CD4-positive, alpha-beta T cell (primary cell): ENCODE measurements at regions not wholly inside any gene's neighbourhood (a gene's known extent, or its start where the extent isn't known, plus 50 kb on each side); places are given as distances from the start of the nearest gene placed in this dataset.

ENCODE experiments used
- ATAC-seq: fragments of 200-7000 bp; cut with Tn5 transposase; one replicate; pipeline ENCODE4 v1.10.0; 2022; ENCODE audit warnings: mild to moderate bottlenecking; ENCODE audit not compliant: poor library complexity
- CTCF ChIA-PET: fragments of 350-600 bp; sonication (Branson Sonifier 250); formaldehyde crosslinking; loops from one replicate; lab custom pipeline; 2021; ENCODE audit warnings: antibody characterized with exemption, inconsistent platforms; lab: Charles Lee
- POLR2A ChIA-PET: fragments of 350-600 bp; sonication (Branson Sonifier 250); formaldehyde crosslinking; loops from one replicate; lab custom pipeline; 2021; ENCODE audit warnings: antibody characterized with exemption, inconsistent platforms; lab: Charles Lee
- DNase-seq, 14 experiments: peaks; one replicate each; pipeline ENCODE4 v3.0.0-alpha.2; 2013 to 2020; ENCODE audit warnings: mixed read lengths in 2 of 14
- H3K27ac ChIP-seq, 2 donors: one replicate each; pipeline versions ENCODE4 v1.5.1 to v1.7.0; 2013; ENCODE audit warnings: low read length in 2 of 2, low read depth in 1 of 2, mild to moderate bottlenecking in 1 of 2
- H3K27me3 ChIP-seq, 2 experiments: 1 replicate in 1 of 2; 2 replicates in 1 of 2; pipeline versions ENCODE4 v1.6.1 to v1.7.0; 2013; ENCODE audit warnings: low read length in 2 of 2, control low read depth in 1 of 2, mild to moderate bottlenecking in 1 of 2, moderate library complexity in 1 of 2; ENCODE audit not compliant: insufficient read depth in 2 of 2, control insufficient read depth in 1 of 2
- H3K36me3 ChIP-seq: one replicate; pipeline ENCODE4 v1.6.1; 2013; ENCODE audit warnings: low read length, control low read depth; ENCODE audit not compliant: insufficient read depth
- H3K4me1 ChIP-seq: one replicate; pipeline ENCODE4 v1.6.1; 2013; ENCODE audit warnings: low read length, control low read depth; ENCODE audit not compliant: insufficient read depth
- H3K4me3 ChIP-seq: one replicate; pipeline ENCODE4 v1.5.1; 2013; ENCODE audit warnings: mild to moderate bottlenecking, low read length, moderate library complexity
- H3K9me3 ChIP-seq, 2 experiments: 1 replicate in 1 of 2; 2 replicates in 1 of 2; pipeline versions ENCODE4 v1.6.1 to v1.7.0; 2013; ENCODE audit warnings: low read length in 2 of 2, mild to moderate bottlenecking in 2 of 2, control low read depth in 1 of 2, moderate library complexity in 1 of 2; ENCODE audit not compliant: control insufficient read depth in 1 of 2, insufficient read depth in 1 of 2
- H3K27ac Mint-ChIP-seq: one replicate; pipeline ENCODE4 v1.8.0; 2020; ENCODE audit warnings: mixed read lengths
- H3K27me3 Mint-ChIP-seq: one replicate; pipeline ENCODE4 v1.8.0; 2021; ENCODE audit warnings: mixed read lengths
- H3K36me3 Mint-ChIP-seq: one replicate; pipeline ENCODE4 v1.8.0; 2021; ENCODE audit warnings: low read depth, mixed read lengths
- H3K4me1 Mint-ChIP-seq: one replicate; pipeline ENCODE4 v1.8.0; 2021; ENCODE audit warnings: low read depth, mixed read lengths
- H3K4me3 Mint-ChIP-seq: one replicate; pipeline ENCODE4 v1.8.0; 2020; ENCODE audit warnings: mild to moderate bottlenecking, mixed read lengths
- H3K9me3 Mint-ChIP-seq: one replicate; pipeline ENCODE4 v1.8.0; 2020; ENCODE audit warnings: mixed read lengths
- intact Hi-C, 2 experiments: fragments of 100-400 bp; cut with DNase I in 1 of 2; cut with micrococcal nuclease in 1 of 2; formaldehyde crosslinking; loops; one replicate each; pipeline versions ENCODE4 v1.15.1 to v1.9.0; 2023 to 2025; cut with DNase I, micrococcal nuclease
- TF ChIP-seq, protein P1 (sequence below): fragments of 200-600 bp; IDR thresholded peaks from one replicate; pipeline ENCODE4 v1.8.0; 2022; ENCODE audit warnings: antibody characterized with exemption, mild to moderate bottlenecking

DNA sequence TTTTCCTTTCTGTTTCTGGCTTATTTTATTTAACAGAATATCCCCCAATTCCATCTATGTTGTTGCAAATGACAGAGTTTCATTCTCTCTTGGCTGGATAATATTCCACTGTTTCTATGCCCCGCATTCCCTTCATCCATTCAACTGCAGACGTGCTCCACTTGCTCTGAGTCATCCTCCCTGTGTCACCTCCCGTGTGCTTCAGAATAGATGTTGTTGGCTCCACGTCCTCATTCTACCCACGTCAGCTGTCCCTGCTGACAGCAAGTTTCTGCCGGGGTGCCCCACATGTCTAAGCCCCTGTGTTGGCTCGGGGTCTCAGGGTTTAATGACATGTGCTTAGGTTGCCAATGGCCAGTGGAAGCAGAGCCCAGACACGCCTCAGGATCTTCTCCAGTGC, 1041.0 kb downstream of the UQCRFS1 start:
- ChIA-PET POLR2A (no interaction called here), CTCF (no interaction called here)
- no peak overlapping the region for H3K27ac Mint-ChIP-seq
- Histone ChIP-seq H3K4me3 (no peak overlapping the region), H3K36me3 (no peaks in the 10 kb centered on the region), H3K27me3 (no peaks in the 10 kb centered on the region), H3K9me3 (peaks cover 8 to 12% of the 10 kb centered on the region in 2 experiments), H3K27ac (no peak overlapping the region), H3K4me1 (no peaks in the 10 kb centered on the region)
- DNase-seq (no peak), ATAC-seq (no peak)
- no peak overlapping the region for H3K4me3 Mint-ChIP-seq
- intact Hi-C loops, result no loop called here
- peaks cover 24% of the 10 kb centered on the region for H3K9me3 Mint-ChIP-seq
- H3K27me3 Mint-ChIP-seq, result no peaks in the 10 kb centered on the region
- H3K36me3 Mint-ChIP-seq, result no peaks in the 10 kb centered on the region
- TF ChIP-seq, protein P1, sequence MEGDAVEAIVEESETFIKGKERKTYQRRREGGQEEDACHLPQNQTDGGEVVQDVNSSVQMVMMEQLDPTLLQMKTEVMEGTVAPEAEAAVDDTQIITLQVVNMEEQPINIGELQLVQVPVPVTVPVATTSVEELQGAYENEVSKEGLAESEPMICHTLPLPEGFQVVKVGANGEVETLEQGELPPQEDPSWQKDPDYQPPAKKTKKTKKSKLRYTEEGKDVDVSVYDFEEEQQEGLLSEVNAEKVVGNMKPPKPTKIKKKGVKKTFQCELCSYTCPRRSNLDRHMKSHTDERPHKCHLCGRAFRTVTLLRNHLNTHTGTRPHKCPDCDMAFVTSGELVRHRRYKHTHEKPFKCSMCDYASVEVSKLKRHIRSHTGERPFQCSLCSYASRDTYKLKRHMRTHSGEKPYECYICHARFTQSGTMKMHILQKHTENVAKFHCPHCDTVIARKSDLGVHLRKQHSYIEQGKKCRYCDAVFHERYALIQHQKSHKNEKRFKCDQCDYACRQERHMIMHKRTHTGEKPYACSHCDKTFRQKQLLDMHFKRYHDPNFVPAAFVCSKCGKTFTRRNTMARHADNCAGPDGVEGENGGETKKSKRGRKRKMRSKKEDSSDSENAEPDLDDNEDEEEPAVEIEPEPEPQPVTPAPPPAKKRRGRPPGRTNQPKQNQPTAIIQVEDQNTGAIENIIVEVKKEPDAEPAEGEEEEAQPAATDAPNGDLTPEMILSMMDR, result no peak
- no peaks in the 10 kb centered on the region for H3K4me1 Mint-ChIP-seq

DNA sequence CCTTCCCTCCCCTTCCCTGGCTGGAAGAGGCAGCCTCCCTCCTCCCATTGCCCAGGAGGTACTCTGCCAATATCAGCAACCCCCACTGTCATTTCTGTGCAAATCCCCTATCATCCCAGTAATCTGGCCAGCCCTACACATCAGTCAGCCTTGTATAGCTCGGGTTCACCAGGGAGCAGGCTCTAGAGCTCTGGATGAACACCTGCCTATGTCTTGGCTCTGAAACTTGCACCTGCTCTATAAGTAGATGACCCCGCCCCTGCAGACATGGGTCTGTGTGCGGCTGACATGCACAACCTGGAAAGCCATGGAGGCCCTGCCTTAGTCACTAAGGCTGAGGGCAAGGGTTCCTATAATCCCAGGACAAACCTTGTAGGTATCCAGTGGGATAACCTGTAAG, 1042.9 kb downstream of the UQCRFS1 start:
- H3K4me1 ChIP-seq, result no peaks in the 10 kb centered on the region
- intact Hi-C loops, result no loop called here
- TF ChIP-seq, protein P1, result no peak
- Mint-ChIP-seq H3K27me3 (no peaks in the 10 kb centered on the region), H3K9me3 (peaks cover 23% of the 10 kb centered on the region), H3K36me3 (no peaks in the 10 kb centered on the region), H3K27ac (no peak overlapping the region), H3K4me3 (no peak overlapping the region), H3K4me1 (no peaks in the 10 kb centered on the region)
- H3K36me3 ChIP-seq, result no peaks in the 10 kb centered on the region
- ChIA-PET CTCF (no interaction called here), POLR2A (no interaction called here)
- no peaks in the 10 kb centered on the region for H3K27me3 ChIP-seq
- no peak overlapping the region for H3K4me3 ChIP-seq
- DNase-seq (no peak), ATAC-seq (no peak)
- no peak overlapping the region for H3K27ac ChIP-seq
- peaks cover 0 to 20% of the 10 kb centered on the region in 2 experiments for H3K9me3 ChIP-seq

GRCh38 chr19:28169168-28169887, 1043.6 kb downstream of the UQCRFS1 start:
- Mint-ChIP-seq H3K36me3 (no peaks in the 10 kb centered on the region), H3K27me3 (no peaks in the 10 kb centered on the region), H3K4me3 (no peak overlapping the region), H3K27ac (no peak overlapping the region), H3K4me1 (no peaks in the 10 kb centered on the region), H3K9me3 (peaks cover 23% of the 10 kb centered on the region)
- intact Hi-C loops, result no loop called here
- no peak overlapping the region for H3K4me3 ChIP-seq
- ATAC-seq (no peak), DNase-seq (no peak)
- H3K9me3 ChIP-seq, result peaks cover 0 to 14% of the 10 kb centered on the region in 2 experiments
- ChIA-PET CTCF (no interaction called here), POLR2A (no interaction called here)
- TF ChIP-seq, protein P1, result no peak
- H3K36me3 ChIP-seq, result no peaks in the 10 kb centered on the region
- H3K4me1 ChIP-seq, result no peaks in the 10 kb centered on the region
- no peak overlapping the region for H3K27ac ChIP-seq
- H3K27me3 ChIP-seq, result no peaks in the 10 kb centered on the region
